IPS-18c (cell line): ENCODE measurements at regions not wholly inside any gene's neighbourhood (a gene's known extent, or its start where the extent isn't known, plus 50 kb on each side); places are given as distances from the start of the nearest gene placed in this dataset.
"Not testable (repeated sequence)": the region's sequence is repeated elsewhere in the genome, so short reads cannot be mapped to it uniquely, and the experiment has no call there.

Experiments used
- H3K4me3 ChIP-seq: 2 replicates; pipeline ENCODE4 v1.7.0; 2013; ENCODE audit warnings: low read depth, mild to moderate bottlenecking, low read length, moderate library complexity; ENCODE audit not compliant: insufficient read depth
- H3K9me3 ChIP-seq: one replicate; pipeline ENCODE4 v1.6.1; 2013; ENCODE audit warnings: mild to moderate bottlenecking, low read length, moderate library complexity; ENCODE audit not compliant: control insufficient read depth, insufficient read depth

- H3K9me3 ChIP-seq, H3K4me3 ChIP-seq: not testable (repeated sequence)
These were observed 124.5 kb upstream of the GOT2 start for GRCh38 chr16:58858577-58858976.

- no peak overlapping the region for H3K4me3 ChIP-seq
- no peaks in the 10 kb centered on the region for H3K9me3 ChIP-seq
These were observed 121.3 kb upstream of the GOT2 start for GRCh38 chr16:58855291-58855863.

GRCh38 chr16:58853854-58854791 is 120.0 kb upstream of the GOT2 start:
- H3K9me3 ChIP-seq: no peaks in the 10 kb centered on the region

GRCh38 chr16:58850678-58851020 is 116.5 kb upstream of the GOT2 start:
- no peak overlapping the region for H3K4me3 ChIP-seq

More at GRCh38 chr16:58853854-58854791, 120.0 kb upstream of the GOT2 start:
- H3K4me3 ChIP-seq: no peak overlapping the region

GRCh38 chr16:58850019-58850677 is 116.0 kb upstream of the GOT2 start:
- no peaks in the 10 kb centered on the region for H3K9me3 ChIP-seq
- no peak overlapping the region for H3K4me3 ChIP-seq

More at GRCh38 chr16:58850678-58851020, 116.5 kb upstream of the GOT2 start:
- no peaks in the 10 kb centered on the region for H3K9me3 ChIP-seq

- no peaks in the 10 kb centered on the region for H3K9me3 ChIP-seq
- no peak overlapping the region for H3K4me3 ChIP-seq
These were observed 114.5 kb upstream of the GOT2 start for GRCh38 chr16:58848662-58849002.

GRCh38 chr16:58847902-58848661 is 114.0 kb upstream of the GOT2 start:
- no peaks in the 10 kb centered on the region for H3K9me3 ChIP-seq

GRCh38 chr16:58846226-58846625 is 112.1 kb upstream of the GOT2 start:
- not testable (repeated sequence) for H3K9me3 ChIP-seq, H3K4me3 ChIP-seq

More at GRCh38 chr16:58847902-58848661, 114.0 kb upstream of the GOT2 start:
- no peak overlapping the region for H3K4me3 ChIP-seq

- Histone ChIP-seq H3K9me3 (no peaks in the 10 kb centered on the region), H3K4me3 (no peak overlapping the region)
These were observed 109.6 kb upstream of the GOT2 start for GRCh38 chr16:58843675-58844074.

GRCh38 chr16:58842746-58843145 is 108.6 kb upstream of the GOT2 start:
- no peaks in the 10 kb centered on the region for H3K9me3 ChIP-seq
- no peak overlapping the region for H3K4me3 ChIP-seq

GRCh38 chr16:58842156-58842555 is 108.0 kb upstream of the GOT2 start:
- H3K4me3 ChIP-seq: no peak overlapping the region

GRCh38 chr16:58837950-58838349 is 103.8 kb upstream of the GOT2 start:
- H3K9me3 ChIP-seq: peaks cover 2% of the 10 kb centered on the region
- H3K4me3 ChIP-seq: no peak overlapping the region

More at GRCh38 chr16:58842156-58842555, 108.0 kb upstream of the GOT2 start:
- no peaks in the 10 kb centered on the region for H3K9me3 ChIP-seq

- H3K9me3 ChIP-seq: peaks cover 2% of the 10 kb centered on the region
These were observed 102.3 kb upstream of the GOT2 start for GRCh38 chr16:58836427-58836826.

GRCh38 chr16:58832386-58832895 is 98.3 kb upstream of the GOT2 start:
- H3K4me3 ChIP-seq: no peak overlapping the region
- H3K9me3 ChIP-seq: peaks cover 2% of the 10 kb centered on the region

More at GRCh38 chr16:58836427-58836826, 102.3 kb upstream of the GOT2 start:
- no peak overlapping the region for H3K4me3 ChIP-seq

GRCh38 chr16:58831386-58831785 is 97.3 kb upstream of the GOT2 start:
- no peak overlapping the region for H3K4me3 ChIP-seq
- peaks cover 2% of the 10 kb centered on the region for H3K9me3 ChIP-seq

GRCh38 chr16:58828901-58829545 is 94.9 kb upstream of the GOT2 start:
- H3K9me3 ChIP-seq: peaks cover 2% of the 10 kb centered on the region

GRCh38 chr16:58824201-58824600 is 90.1 kb upstream of the GOT2 start:
- no peak overlapping the region for H3K4me3 ChIP-seq
- no peaks in the 10 kb centered on the region for H3K9me3 ChIP-seq

More at GRCh38 chr16:58828901-58829545, 94.9 kb upstream of the GOT2 start:
- no peak overlapping the region for H3K4me3 ChIP-seq
